ENCODE measurements at regions not wholly inside any gene's neighbourhood (a gene's known extent, or its start where the extent isn't known, plus 50 kb on each side); places are given as distances from the start of the nearest gene placed in this dataset.

DNA sequence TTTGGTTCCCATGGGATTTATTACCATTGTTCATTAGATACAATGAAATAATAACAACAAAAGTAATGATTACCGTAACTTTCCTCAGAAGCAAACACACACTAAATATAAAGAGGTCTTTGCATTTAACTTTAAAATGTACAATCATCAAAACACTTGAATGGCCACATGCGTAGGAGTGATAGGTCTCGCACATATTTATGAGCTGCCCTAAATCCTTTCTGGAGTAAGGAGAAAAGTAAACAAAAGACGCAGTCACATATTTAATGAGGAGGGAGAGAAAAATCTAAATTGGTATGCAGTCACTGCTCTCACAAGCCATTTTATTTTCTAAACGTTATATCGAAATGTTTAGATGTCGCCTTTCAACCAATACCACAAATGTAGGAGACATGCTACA, 129.4 kb upstream of the TCF21 start:
- no peak for TF ChIP-seq ZBED1 (IDR thresholded peaks at IDR 0.05; ENCODE audit: borderline replicate concordance)
- TF ChIP-seq CTCF (IDR thresholded peaks at IDR 0.05 in 2 of 3, conservative IDR thresholded peaks at IDR 0.05 in 1 of 3; ENCODE audit: control insufficient read depth in 2 of 3, extremely low read depth in 1 of 3, insufficient read depth in 1 of 3, low read depth in 3 of 3, low read length in 3 of 3): no peak
- TF ChIP-seq SMC3 (IDR thresholded peaks at IDR 0.05; ENCODE audit: borderline replicate concordance, low read length): no peak
- TF ChIP-seq SIN3A (IDR thresholded peaks at IDR 0.05; ENCODE audit: low read depth, low read length): no peak
- no peak for TF ChIP-seq BACH1 (IDR thresholded peaks at IDR 0.05; ENCODE audit: borderline replicate concordance)
- TF ChIP-seq ZNF687 (IDR thresholded peaks at IDR 0.05): no peak
- TF ChIP-seq POLR2A (IDR thresholded peaks at IDR 0.05; ENCODE audit: low read depth, low read length): no peak
- TF ChIP-seq POLR2AphosphoS5 (IDR thresholded peaks at IDR 0.05; ENCODE audit: low read length): no peak
- TF ChIP-seq ATF7 (IDR thresholded peaks at IDR 0.05; ENCODE audit: low read depth): no peak
- no peak for TF ChIP-seq EZH2 (IDR thresholded peaks at IDR 0.05; ENCODE audit: borderline replicate concordance, control insufficient read depth, low read depth, low read length)
- no peak for TF ChIP-seq SREBF1 (IDR thresholded peaks at IDR 0.05; ENCODE audit: low read length)
- no peak for TF ChIP-seq MYC (IDR thresholded peaks at IDR 0.05; ENCODE audit: insufficient read depth, insufficient read length, insufficient replicate concordance, low read length, severe bottlenecking)
- no peak for TF ChIP-seq IKZF1 (conservative IDR thresholded peaks at IDR 0.05)
